Prostate gland (tissue), 2 donors: ENCODE measurements at regions not wholly inside any gene's neighbourhood (a gene's known extent, or its start where the extent isn't known, plus 50 kb on each side); places are given as distances from the start of the nearest gene placed in this dataset.

Experiments
- CTCF ChIP-seq, 4 experiments: fragments of 200-600 bp in 2 of 4; fragments of 450-650 bp in 2 of 4; sonication (generic) in 2 of 4; IDR thresholded peaks; 1 replicate in 3 of 4; 2 replicates in 1 of 4; pipeline ENCODE4 v1.5.1; 2016 to 2019; ENCODE audit warnings: antibody characterized with exemption in 4 of 4, mild to moderate bottlenecking in 2 of 4, moderate library complexity in 2 of 4
- POLR2A ChIP-seq: fragments of 450-650 bp; IDR thresholded peaks from one replicate; pipeline ENCODE4 v1.6.1; 2016; ENCODE audit warnings: antibody characterized with exemption, mild to moderate bottlenecking
- POLR2AphosphoS5 ChIP-seq: sonication (generic); formaldehyde crosslinking; IDR thresholded peaks from one replicate; pipeline ENCODE4 v1.6.1; 2017; ENCODE audit warnings: antibody characterized with exemption

GRCh38 chr18:73917046-73917445 lies 230.6 kb downstream of the FBXO15 start:
- TF ChIP-seq CTCF (IDR thresholded peaks at IDR 0.05) (no peak), POLR2AphosphoS5 (no peak), POLR2A (no peak)
